Rectal smooth muscle tissue (tissue), 1 donor: ENCODE measurements at regions not wholly inside any gene's neighbourhood (a gene's known extent, or its start where the extent isn't known, plus 50 kb on each side); places are given as distances from the start of the nearest gene placed in this dataset.

Experiments used
- H3K27ac ChIP-seq: one replicate; pipeline ENCODE4 v1.7.0; 2013; ENCODE audit warnings: low read depth, low read length, inconsistent platforms
- H3K27me3 ChIP-seq: one replicate; pipeline ENCODE4 v1.7.0; 2013; ENCODE audit warnings: low read length; ENCODE audit not compliant: control insufficient read depth, insufficient read depth
- H3K36me3 ChIP-seq: one replicate; pipeline ENCODE4 v1.7.0; 2013; ENCODE audit warnings: low read length; ENCODE audit not compliant: control insufficient read depth, insufficient read depth
- H3K4me1 ChIP-seq: one replicate; pipeline ENCODE4 v1.7.0; 2013; ENCODE audit warnings: low read length; ENCODE audit not compliant: control insufficient read depth, insufficient read depth
- H3K4me3 ChIP-seq: one replicate; pipeline ENCODE4 v1.7.0; 2013; ENCODE audit warnings: low read length
- H3K9ac ChIP-seq: one replicate; pipeline ENCODE4 v1.7.0; 2013; ENCODE audit warnings: low read length

- H3K9ac ChIP-seq = no peak overlapping the region
- no peaks in the 10 kb centered on the region for H3K4me1 ChIP-seq
- no peaks in the 10 kb centered on the region for H3K27me3 ChIP-seq
- H3K4me3 ChIP-seq = no peak overlapping the region
- H3K36me3 ChIP-seq = no peaks in the 10 kb centered on the region
- H3K27ac ChIP-seq = no peak overlapping the region
Observed at GRCh38 chr15:91484141-91484540, 369.4 kb upstream of the SLCO3A1 start.

- Histone ChIP-seq H3K27ac (no peak overlapping the region), H3K36me3 (no peaks in the 10 kb centered on the region), H3K27me3 (no peaks in the 10 kb centered on the region), H3K4me1 (no peaks in the 10 kb centered on the region), H3K4me3 (no peak overlapping the region), H3K9ac (no peak overlapping the region)
Observed at GRCh38 chr15:91488452-91488851, 365.1 kb upstream of the SLCO3A1 start.

- Histone ChIP-seq H3K36me3 (no peaks in the 10 kb centered on the region), H3K4me1 (no peaks in the 10 kb centered on the region)
Observed at GRCh38 chr15:91490211-91490610, 363.3 kb upstream of the SLCO3A1 start.

DNA sequence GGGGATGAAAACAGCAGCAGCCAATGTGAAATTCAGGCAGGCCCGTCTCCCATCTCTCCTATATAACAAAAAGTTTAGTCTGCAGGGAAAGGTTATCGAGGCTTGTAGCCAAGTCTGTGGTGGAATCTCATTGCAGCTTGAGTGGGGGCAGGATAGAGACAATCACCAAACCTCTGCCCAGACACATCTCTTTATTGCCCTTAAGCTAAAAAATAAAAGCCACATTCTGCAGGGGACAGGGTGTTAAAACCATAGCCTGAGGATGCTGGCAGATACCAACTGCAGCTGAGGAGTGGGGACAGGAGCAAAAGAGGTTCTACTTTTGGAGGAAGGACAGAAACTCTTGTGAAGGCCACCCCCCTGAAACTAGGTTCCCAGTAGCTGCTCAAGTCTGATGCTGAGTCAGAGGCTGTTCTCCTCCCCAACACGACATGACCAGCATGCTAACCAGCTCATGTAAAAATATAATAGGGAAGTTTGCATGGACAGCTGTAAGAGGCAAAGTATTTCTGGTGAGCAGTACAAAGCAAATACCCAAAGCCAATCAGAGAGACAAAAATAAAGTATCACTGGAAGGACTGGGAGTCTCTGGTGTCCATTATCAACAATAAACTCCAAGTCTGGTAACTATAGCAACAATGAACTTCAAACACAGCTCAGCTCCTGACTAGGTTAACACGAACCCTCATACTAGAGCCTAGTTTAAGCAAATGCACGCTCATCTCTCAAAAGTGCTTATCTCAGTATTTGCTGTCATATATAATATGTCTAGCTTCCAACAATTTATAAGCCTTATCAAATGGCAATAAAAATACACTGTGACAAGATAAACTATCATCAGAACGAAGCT lies 362.2 kb upstream of the SLCO3A1 start:
- no peak overlapping the region for H3K27ac ChIP-seq

More at GRCh38 chr15:91490211-91490610, 363.3 kb upstream of the SLCO3A1 start:
- no peak overlapping the region for H3K9ac ChIP-seq
- no peaks in the 10 kb centered on the region for H3K27me3 ChIP-seq
- H3K4me3 ChIP-seq = no peak overlapping the region
- H3K27ac ChIP-seq = no peak overlapping the region

DNA sequence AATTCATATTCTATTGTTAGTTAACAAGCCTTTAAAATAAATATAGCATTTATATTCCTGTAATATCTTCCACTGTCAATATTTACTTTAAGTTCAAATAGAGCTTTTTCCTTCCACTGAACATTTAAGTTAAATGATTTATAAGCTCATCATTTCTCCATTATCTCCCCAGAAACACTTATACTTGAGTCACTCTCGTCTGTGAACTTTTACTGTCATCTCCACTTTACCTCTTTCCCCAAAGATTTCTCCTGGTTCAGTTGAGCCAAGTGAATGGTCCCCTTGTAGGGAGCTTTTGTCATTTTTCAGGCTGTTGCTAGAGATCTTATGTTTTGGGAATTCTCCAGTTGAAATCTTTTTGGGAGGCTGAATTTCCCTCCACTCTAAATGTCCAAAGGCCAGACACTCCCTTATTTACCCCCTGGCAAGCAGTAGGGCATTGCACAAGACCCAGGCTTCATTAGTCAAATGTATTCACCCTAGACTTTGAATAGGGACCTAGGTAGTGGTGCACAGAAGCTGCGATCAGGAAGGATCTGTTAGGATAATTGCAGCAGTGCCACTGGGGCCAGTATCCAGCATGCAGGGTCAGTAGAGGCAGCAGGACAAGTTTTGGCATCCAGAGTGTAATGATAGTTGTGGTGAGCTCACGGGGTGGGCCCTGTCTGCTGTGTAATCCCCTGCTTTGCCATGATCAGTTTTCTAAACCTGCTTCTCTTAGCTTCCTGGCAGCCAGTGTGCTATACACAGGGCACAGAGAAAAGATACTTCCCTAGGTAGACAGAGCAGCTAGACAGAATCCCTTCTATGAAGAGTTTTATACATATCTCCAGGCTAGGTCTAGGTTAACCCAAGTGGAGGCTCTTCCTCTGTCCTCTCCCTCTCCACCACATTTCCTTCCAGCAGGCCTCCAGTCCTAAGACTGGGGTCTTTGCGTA lies 356.5 kb upstream of the SLCO3A1 start:
- Histone ChIP-seq H3K36me3 (no peaks in the 10 kb centered on the region), H3K27me3 (no peaks in the 10 kb centered on the region), H3K9ac (no peak overlapping the region), H3K27ac (no peak overlapping the region), H3K4me1 (no peaks in the 10 kb centered on the region), H3K4me3 (no peak overlapping the region)

More for the DNA sequence above, 362.2 kb upstream of the SLCO3A1 start:
- Histone ChIP-seq H3K4me3 (no peak overlapping the region), H3K4me1 (no peaks in the 10 kb centered on the region), H3K36me3 (no peaks in the 10 kb centered on the region), H3K27me3 (no peaks in the 10 kb centered on the region), H3K9ac (no peak overlapping the region)

GRCh38 chr15:91498046-91498748 lies 355.3 kb upstream of the SLCO3A1 start:
- H3K4me1 ChIP-seq = no peaks in the 10 kb centered on the region
- no peak overlapping the region for H3K4me3 ChIP-seq
- no peak overlapping the region for H3K9ac ChIP-seq
- H3K27me3 ChIP-seq = no peaks in the 10 kb centered on the region
- no peak overlapping the region for H3K27ac ChIP-seq
- H3K36me3 ChIP-seq = no peaks in the 10 kb centered on the region

- H3K9ac ChIP-seq = no peak overlapping the region
- H3K36me3 ChIP-seq = no peaks in the 10 kb centered on the region
- no peaks in the 10 kb centered on the region for H3K4me1 ChIP-seq
- no peaks in the 10 kb centered on the region for H3K27me3 ChIP-seq
- H3K4me3 ChIP-seq = no peak overlapping the region
- H3K27ac ChIP-seq = no peak overlapping the region
Observed at GRCh38 chr15:91498749-91499062, 354.8 kb upstream of the SLCO3A1 start.

GRCh38 chr15:91499774-91500383 lies 353.6 kb upstream of the SLCO3A1 start:
- Histone ChIP-seq H3K36me3 (no peaks in the 10 kb centered on the region), H3K27me3 (no peaks in the 10 kb centered on the region), H3K9ac (no peak overlapping the region), H3K4me1 (no peaks in the 10 kb centered on the region), H3K4me3 (no peak overlapping the region), H3K27ac (no peak overlapping the region)

DNA sequence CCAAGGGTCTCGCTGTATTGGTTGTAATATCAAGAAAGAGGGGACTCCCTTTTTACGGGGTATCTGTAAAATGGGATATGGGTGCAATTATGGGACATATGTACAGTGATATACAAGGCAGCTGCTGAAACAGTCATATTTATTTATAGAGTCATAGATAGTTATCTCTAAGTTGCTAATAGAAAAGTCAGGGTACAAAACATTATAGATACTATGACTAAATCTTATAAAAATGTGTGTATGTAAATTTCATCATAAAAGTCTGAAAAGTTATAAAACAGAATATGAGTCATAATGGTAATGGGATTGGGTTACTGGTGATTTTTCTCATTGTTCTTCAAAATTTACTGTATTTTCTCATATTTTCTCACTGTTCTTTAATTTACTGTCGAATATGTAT lies 344.9 kb upstream of the SLCO3A1 start:
- Histone ChIP-seq H3K27ac (no peak overlapping the region), H3K27me3 (no peaks in the 10 kb centered on the region), H3K4me1 (no peaks in the 10 kb centered on the region), H3K36me3 (no peaks in the 10 kb centered on the region), H3K9ac (no peak overlapping the region), H3K4me3 (no peak overlapping the region)

GRCh38 chr15:91514147-91514546 lies 339.4 kb upstream of the SLCO3A1 start:
- Histone ChIP-seq H3K4me1 (no peaks in the 10 kb centered on the region), H3K4me3 (no peak overlapping the region), H3K36me3 (no peaks in the 10 kb centered on the region), H3K27me3 (no peaks in the 10 kb centered on the region), H3K27ac (no peak overlapping the region), H3K9ac (no peak overlapping the region)

GRCh38 chr15:91515188-91515754 lies 338.2 kb upstream of the SLCO3A1 start:
- no peaks in the 10 kb centered on the region for H3K27me3 ChIP-seq
- no peak overlapping the region for H3K9ac ChIP-seq
- no peaks in the 10 kb centered on the region for H3K4me1 ChIP-seq
- no peak overlapping the region for H3K4me3 ChIP-seq
- H3K27ac ChIP-seq = no peak overlapping the region
- H3K36me3 ChIP-seq = no peaks in the 10 kb centered on the region

DNA sequence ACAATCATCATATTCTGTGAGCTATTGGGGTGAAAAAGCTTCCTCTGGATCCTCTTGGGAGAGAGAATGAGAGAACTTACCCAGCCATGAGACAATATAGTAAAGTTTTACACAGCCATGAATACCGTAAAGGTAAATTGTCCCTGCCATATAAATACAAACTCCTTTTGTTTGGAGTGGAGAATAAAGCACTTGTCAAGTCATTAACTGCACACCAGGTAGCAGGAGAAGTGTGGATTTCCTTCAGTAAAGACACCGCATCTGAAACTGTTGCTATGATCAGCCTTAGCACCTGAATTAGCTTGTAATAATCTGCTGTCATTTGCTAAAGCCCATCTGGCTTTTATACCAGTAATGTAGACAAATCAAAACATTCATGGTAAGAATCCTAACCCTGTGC lies 336.6 kb upstream of the SLCO3A1 start:
- H3K36me3 ChIP-seq = no peaks in the 10 kb centered on the region
- no peak overlapping the region for H3K9ac ChIP-seq
- no peak overlapping the region for H3K4me3 ChIP-seq
- H3K27ac ChIP-seq = no peak overlapping the region
- no peaks in the 10 kb centered on the region for H3K4me1 ChIP-seq
- no peaks in the 10 kb centered on the region for H3K27me3 ChIP-seq
